ENCODE measurements at regions not wholly inside any gene's neighbourhood (a gene's known extent, or its start where the extent isn't known, plus 50 kb on each side); places are given as distances from the start of the nearest gene placed in this dataset.

DNA sequence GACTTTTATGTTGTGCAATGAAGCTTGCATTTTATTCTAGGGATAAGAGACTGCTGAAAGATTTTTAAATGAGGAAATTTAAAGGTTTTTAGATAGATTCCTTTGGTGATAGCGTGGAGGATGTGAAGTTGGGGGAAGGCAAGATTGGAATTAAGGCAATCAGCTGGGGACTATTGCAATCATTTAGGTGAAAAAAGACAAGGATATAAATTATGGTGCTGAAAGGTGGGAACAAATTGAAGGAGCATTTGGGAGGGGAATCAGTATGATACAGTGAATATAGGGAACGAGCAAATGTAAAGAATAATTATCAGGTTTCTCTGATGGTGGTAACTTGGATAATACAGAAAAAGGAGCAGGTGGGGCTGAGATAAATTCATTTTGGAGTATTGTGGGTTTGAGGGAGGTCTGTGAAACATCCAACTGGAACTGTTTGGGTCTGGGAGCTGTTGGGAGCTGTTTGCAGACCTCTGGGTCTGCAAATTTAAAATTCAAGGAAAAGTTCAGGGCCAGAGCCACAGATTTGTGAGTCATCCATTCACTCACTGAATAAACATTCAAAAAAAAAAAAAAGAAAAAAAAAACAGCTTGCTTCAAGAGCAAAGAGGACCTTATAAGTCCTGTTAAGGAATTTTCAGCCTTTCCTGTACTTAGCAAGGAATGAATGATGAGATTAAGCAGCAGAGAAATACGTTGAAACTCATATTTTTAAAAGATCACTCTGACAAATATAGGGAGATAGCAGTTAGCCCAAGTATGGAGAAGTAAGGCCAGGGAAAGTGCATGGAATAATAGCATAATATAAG lies 257.5 kb upstream of the FN1 start:
- no peak for FAIRE-seq
- TF ChIP-seq, protein P1, sequence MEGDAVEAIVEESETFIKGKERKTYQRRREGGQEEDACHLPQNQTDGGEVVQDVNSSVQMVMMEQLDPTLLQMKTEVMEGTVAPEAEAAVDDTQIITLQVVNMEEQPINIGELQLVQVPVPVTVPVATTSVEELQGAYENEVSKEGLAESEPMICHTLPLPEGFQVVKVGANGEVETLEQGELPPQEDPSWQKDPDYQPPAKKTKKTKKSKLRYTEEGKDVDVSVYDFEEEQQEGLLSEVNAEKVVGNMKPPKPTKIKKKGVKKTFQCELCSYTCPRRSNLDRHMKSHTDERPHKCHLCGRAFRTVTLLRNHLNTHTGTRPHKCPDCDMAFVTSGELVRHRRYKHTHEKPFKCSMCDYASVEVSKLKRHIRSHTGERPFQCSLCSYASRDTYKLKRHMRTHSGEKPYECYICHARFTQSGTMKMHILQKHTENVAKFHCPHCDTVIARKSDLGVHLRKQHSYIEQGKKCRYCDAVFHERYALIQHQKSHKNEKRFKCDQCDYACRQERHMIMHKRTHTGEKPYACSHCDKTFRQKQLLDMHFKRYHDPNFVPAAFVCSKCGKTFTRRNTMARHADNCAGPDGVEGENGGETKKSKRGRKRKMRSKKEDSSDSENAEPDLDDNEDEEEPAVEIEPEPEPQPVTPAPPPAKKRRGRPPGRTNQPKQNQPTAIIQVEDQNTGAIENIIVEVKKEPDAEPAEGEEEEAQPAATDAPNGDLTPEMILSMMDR (IDR thresholded peaks at IDR 0.05 in 2 of 3, conservative IDR thresholded peaks at IDR 0.05 in 1 of 3; ENCODE audit: control insufficient read depth in 2 of 3, extremely low read depth in 1 of 3, insufficient read depth in 1 of 3, low read depth in 3 of 3, low read length in 3 of 3), result no peak
- TF ChIP-seq NFYA (IDR thresholded peaks at IDR 0.05; ENCODE audit: borderline replicate concordance, low read depth, low read length) (no peak), CBX5 (IDR thresholded peaks at IDR 0.05; ENCODE audit: low read depth) (no peak), POLR2A (IDR thresholded peaks at IDR 0.05; ENCODE audit: low read depth, low read length) (no peak), PAX5 (IDR thresholded peaks at IDR 0.05; ENCODE audit: borderline replicate concordance, low read depth, low read length) (no peak), YBX1 (IDR thresholded peaks at IDR 0.05) (no peak), NFXL1 (IDR thresholded peaks at IDR 0.05; ENCODE audit: borderline replicate concordance) (no peak), IRF4 (IDR thresholded peaks at IDR 0.05; ENCODE audit: low read depth, low read length) (no peak), HDAC2 (IDR thresholded peaks at IDR 0.05) (no peak), BACH1 (IDR thresholded peaks at IDR 0.05; ENCODE audit: borderline replicate concordance) (no peak), CBX3 (IDR thresholded peaks at IDR 0.05; ENCODE audit: borderline replicate concordance, low read depth) (no peak)
- TF ChIP-seq, protein P2, sequence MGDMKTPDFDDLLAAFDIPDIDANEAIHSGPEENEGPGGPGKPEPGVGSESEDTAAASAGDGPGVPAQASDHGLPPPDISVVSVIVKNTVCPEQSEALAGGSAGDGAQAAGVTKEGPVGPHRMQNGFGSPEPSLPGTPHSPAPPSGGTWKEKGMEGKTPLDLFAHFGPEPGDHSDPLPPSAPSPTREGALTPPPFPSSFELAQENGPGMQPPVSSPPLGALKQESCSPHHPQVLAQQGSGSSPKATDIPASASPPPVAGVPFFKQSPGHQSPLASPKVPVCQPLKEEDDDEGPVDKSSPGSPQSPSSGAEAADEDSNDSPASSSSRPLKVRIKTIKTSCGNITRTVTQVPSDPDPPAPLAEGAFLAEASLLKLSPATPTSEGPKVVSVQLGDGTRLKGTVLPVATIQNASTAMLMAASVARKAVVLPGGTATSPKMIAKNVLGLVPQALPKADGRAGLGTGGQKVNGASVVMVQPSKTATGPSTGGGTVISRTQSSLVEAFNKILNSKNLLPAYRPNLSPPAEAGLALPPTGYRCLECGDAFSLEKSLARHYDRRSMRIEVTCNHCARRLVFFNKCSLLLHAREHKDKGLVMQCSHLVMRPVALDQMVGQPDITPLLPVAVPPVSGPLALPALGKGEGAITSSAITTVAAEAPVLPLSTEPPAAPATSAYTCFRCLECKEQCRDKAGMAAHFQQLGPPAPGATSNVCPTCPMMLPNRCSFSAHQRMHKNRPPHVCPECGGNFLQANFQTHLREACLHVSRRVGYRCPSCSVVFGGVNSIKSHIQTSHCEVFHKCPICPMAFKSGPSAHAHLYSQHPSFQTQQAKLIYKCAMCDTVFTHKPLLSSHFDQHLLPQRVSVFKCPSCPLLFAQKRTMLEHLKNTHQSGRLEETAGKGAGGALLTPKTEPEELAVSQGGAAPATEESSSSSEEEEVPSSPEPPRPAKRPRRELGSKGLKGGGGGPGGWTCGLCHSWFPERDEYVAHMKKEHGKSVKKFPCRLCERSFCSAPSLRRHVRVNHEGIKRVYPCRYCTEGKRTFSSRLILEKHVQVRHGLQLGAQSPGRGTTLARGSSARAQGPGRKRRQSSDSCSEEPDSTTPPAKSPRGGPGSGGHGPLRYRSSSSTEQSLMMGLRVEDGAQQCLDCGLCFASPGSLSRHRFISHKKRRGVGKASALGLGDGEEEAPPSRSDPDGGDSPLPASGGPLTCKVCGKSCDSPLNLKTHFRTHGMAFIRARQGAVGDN (IDR thresholded peaks at IDR 0.05), result no peak
- TF ChIP-seq, protein P3, sequence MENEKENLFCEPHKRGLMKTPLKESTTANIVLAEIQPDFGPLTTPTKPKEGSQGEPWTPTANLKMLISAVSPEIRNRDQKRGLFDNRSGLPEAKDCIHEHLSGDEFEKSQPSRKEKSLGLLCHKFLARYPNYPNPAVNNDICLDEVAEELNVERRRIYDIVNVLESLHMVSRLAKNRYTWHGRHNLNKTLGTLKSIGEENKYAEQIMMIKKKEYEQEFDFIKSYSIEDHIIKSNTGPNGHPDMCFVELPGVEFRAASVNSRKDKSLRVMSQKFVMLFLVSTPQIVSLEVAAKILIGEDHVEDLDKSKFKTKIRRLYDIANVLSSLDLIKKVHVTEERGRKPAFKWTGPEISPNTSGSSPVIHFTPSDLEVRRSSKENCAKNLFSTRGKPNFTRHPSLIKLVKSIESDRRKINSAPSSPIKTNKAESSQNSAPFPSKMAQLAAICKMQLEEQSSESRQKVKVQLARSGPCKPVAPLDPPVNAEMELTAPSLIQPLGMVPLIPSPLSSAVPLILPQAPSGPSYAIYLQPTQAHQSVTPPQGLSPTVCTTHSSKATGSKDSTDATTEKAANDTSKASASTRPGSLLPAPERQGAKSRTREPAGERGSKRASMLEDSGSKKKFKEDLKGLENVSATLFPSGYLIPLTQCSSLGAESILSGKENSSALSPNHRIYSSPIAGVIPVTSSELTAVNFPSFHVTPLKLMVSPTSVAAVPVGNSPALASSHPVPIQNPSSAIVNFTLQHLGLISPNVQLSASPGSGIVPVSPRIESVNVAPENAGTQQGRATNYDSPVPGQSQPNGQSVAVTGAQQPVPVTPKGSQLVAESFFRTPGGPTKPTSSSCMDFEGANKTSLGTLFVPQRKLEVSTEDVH (IDR thresholded peaks at IDR 0.05; ENCODE audit: low read depth, partially characterized antibody), result no peak

More for the DNA sequence above, 257.5 kb upstream of the FN1 start:
- CTCF ChIA-PET, result interaction anchor here (0.8 to 2.1 kb wide), 4 partner anchors 9 to 25 kb away, joined by 3 to 8 read pairs (median 4); no protein-coding TSS in a partner anchor
- H2AFZ ChIP-seq (ENCODE audit: control insufficient read depth, low read depth, low read length), result no peak overlapping the region
- no TSS peak for BruUV-seq (replicated peaks)
- DNase-seq (ENCODE audit: low read depth, low spot score), result no peak
- POLR2A ChIA-PET, result interaction anchor here (0.6 to 1.8 kb wide), 3 partner anchors 9 to 25 kb away, joined by 3 to 5 read pairs (median 4); no protein-coding TSS in a partner anchor
- no peak overlapping the region for H3K4me2 ChIP-seq (ENCODE audit: control insufficient read depth, insufficient read depth)
- ATAC-seq, result no peak
- RAD21 ChIA-PET (ENCODE audit: unreplicated experiment), result interaction anchor here (0.6 to 1.3 kb wide), 3 partner anchors 10 to 228 kb away, joined by 3 to 4 read pairs (median 4); no protein-coding TSS in a partner anchor
- no peaks in the 10 kb centered on the region for H3K4me1 ChIP-seq (ENCODE audit: control insufficient read depth, insufficient read depth, low read length)
- 11% methylated on average over 3 of the region's 3 CpGs for WGBS (ENCODE audit: insufficient coverage, insufficient replicate concordance, low lambda C conversion rate, missing lambda C conversion rate)
- SMC1A ChIA-PET (ENCODE audit: uncharacterized antibody, unreplicated experiment), result interaction anchor here (0.6 to 2.3 kb wide), 4 partner anchors 10 to 48 kb away, joined by 3 to 9 read pairs (median 4); no protein-coding TSS in a partner anchor
- in situ Hi-C loops (cut with MboI) (no loop called here), intact Hi-C loops (cut with micrococcal nuclease; ENCODE audit: unreplicated experiment) (no loop called here)
- H3K79me2 ChIP-seq (ENCODE audit: control insufficient read depth, insufficient read depth, low read length), result no peaks in the 10 kb centered on the region
- no peak overlapping the region for H3K27ac ChIP-seq (ENCODE audit: control insufficient read depth, insufficient read depth)
- H3K4me3 ChIP-seq, result no peak overlapping the region
- peaks cover under 1% of the 10 kb centered on the region; the same call in 1 of the 3 replicates for H3K9me3 ChIP-seq (replicated peaks; ENCODE audit: control insufficient read depth, insufficient read depth, low read length)
- no peaks in the 10 kb centered on the region for H3K36me3 ChIP-seq (ENCODE audit: control insufficient read depth in 2 of 2, insufficient read depth in 2 of 2, low read length in 1 of 2)
- H4K20me1 ChIP-seq (ENCODE audit: control insufficient read depth, insufficient read depth), result no peaks in the 10 kb centered on the region
- no peak overlapping the region for H3K9ac ChIP-seq (ENCODE audit: control insufficient read depth, insufficient read depth, low read length)
- H3K27me3 ChIP-seq (replicated peaks in 1 of 2; ENCODE audit: control insufficient read depth in 2 of 2, insufficient read depth in 2 of 2, low read length in 1 of 2), result no peaks in the 10 kb centered on the region
